ENCODE measurements at regions not wholly inside any gene's neighbourhood (a gene's known extent, or its start where the extent isn't known, plus 50 kb on each side); places are given as distances from the start of the nearest gene placed in this dataset.

- DNase-seq, result no peak
Measured at GRCh38 chr20:39431091-39431880, 469.1 kb downstream of the DHX35 start.

GRCh38 chr20:39429726-39430125, 467.6 kb downstream of the DHX35 start:
- DNase-seq, result no peak

- DNase-seq, result no peak
Measured at GRCh38 chr20:39424962-39425678, 463.0 kb downstream of the DHX35 start.

- no peak for DNase-seq
Measured at GRCh38 chr20:39421571-39422105, 459.5 kb downstream of the DHX35 start.

- no peak for DNase-seq
Measured at GRCh38 chr20:39412091-39412490, 449.9 kb downstream of the DHX35 start.

GRCh38 chr20:39399463-39399862, 437.3 kb downstream of the DHX35 start:
- no peak for DNase-seq

GRCh38 chr20:39398656-39399055, 436.5 kb downstream of the DHX35 start:
- DNase-seq, result no peak

GRCh38 chr20:39397646-39398045, 435.5 kb downstream of the DHX35 start:
- no peak for DNase-seq

- DNase-seq, result no peak
Measured at GRCh38 chr20:39395478-39396291, 433.5 kb downstream of the DHX35 start.

GRCh38 chr20:39394461-39394860, 432.3 kb downstream of the DHX35 start:
- DNase-seq, result no peak

- no peak for DNase-seq
Measured at GRCh38 chr20:39390186-39390585, 428.0 kb downstream of the DHX35 start.

GRCh38 chr20:39381595-39381994, 419.5 kb downstream of the DHX35 start:
- DNase-seq, result no peak

- DNase-seq, result no peak
Measured at GRCh38 chr20:39378776-39379175, 416.6 kb downstream of the DHX35 start.

- DNase-seq, result no peak
Measured at GRCh38 chr20:39376788-39377187, 414.6 kb downstream of the DHX35 start.

GRCh38 chr20:39364320-39364719, 402.2 kb downstream of the DHX35 start:
- no peak for DNase-seq

GRCh38 chr20:39359981-39360620, 398.0 kb downstream of the DHX35 start:
- no peak for DNase-seq

GRCh38 chr20:39358052-39358451, 395.9 kb downstream of the DHX35 start:
- DNase-seq, result no peak

- DNase-seq, result no peak
Measured at GRCh38 chr20:39356908-39357307, 394.8 kb downstream of the DHX35 start.

GRCh38 chr20:39349240-39349639, 387.1 kb downstream of the DHX35 start:
- no peak for DNase-seq

- DNase-seq, result no peak
Measured at GRCh38 chr20:39347626-39348025, 385.5 kb downstream of the DHX35 start.

GRCh38 chr20:39342463-39342862, 380.3 kb downstream of the DHX35 start:
- no peak for DNase-seq

GRCh38 chr20:39338469-39339376, 376.6 kb downstream of the DHX35 start:
- DNase-seq, result no peak
